K562 (cell line): ENCODE measurements at regions not wholly inside any gene's neighbourhood (a gene's known extent, or its start where the extent isn't known, plus 50 kb on each side); places are given as distances from the start of the nearest gene placed in this dataset.

Experiments
- CUX1 ChIP-seq: fragments of 200-800 bp; sonication (Bioruptor generic); IDR thresholded peaks from 2 replicates; pipeline ENCODE4 v1.6.1; 2016; ENCODE audit warnings: missing genetic modification characterization, missing compliant biosample characterization
- HMBOX1 ChIP-seq: sonication (generic); IDR thresholded peaks from 2 replicates; pipeline ENCODE4 v1.6.1; 2016
- PHB ChIP-seq: fragments of 250-450 bp; sonication (Bioruptor Pico); IDR thresholded peaks from 2 replicates; pipeline ENCODE4 v1.5.0; 2021
- POLR2AphosphoS2 ChIP-seq: IDR thresholded peaks from 2 replicates; pipeline ENCODE4 v1.6.1; 2012; ENCODE audit warnings: low read length, improper control_type of control experiment
- RBM34 ChIP-seq: fragments of 200-400 bp; formaldehyde crosslinking; IDR thresholded peaks from 2 replicates; pipeline ENCODE4 v1.6.1; 2018; ENCODE audit warnings: low read length, borderline replicate concordance; ENCODE audit not compliant: insufficient read depth
- RBM39 ChIP-seq: fragments of 200-400 bp; formaldehyde crosslinking; optimal IDR thresholded peaks from 2 replicates; pipeline ENCODE3; 2018; ENCODE audit warnings: low read depth, low read length
- SIN3B ChIP-seq: fragments of 450-650 bp; IDR thresholded peaks from 2 replicates; pipeline ENCODE4 v1.6.1; 2017; ENCODE audit warnings: low read depth, mild to moderate bottlenecking, moderate library complexity
- SPI1 ChIP-seq: IDR thresholded peaks from 2 replicates; pipeline ENCODE4 v1.6.1; 2011; ENCODE audit warnings: low read depth, low read length, control low read depth, borderline replicate concordance
- TSC22D4 ChIP-seq: fragments of 450-650 bp; IDR thresholded peaks from 2 replicates; pipeline ENCODE4 v1.6.1; 2016; ENCODE audit warnings: missing genetic modification characterization, missing biosample characterization, control low read depth
- U2AF2 ChIP-seq: fragments of 200-400 bp; formaldehyde crosslinking; optimal IDR thresholded peaks from 2 replicates; pipeline ENCODE3; 2017; ENCODE audit warnings: low read depth, mild to moderate bottlenecking, low read length
- ZFP91 ChIP-seq: sonication (generic); formaldehyde crosslinking; IDR thresholded peaks from 2 replicates; pipeline ENCODE4 v1.8.0; 2022; ENCODE audit warnings: mild to moderate bottlenecking, missing genetic modification reagents
- ZNF699 ChIP-seq: fragments of 250-450 bp; sonication (Bioruptor Pico); IDR thresholded peaks from 2 replicates; pipeline ENCODE4 v1.8.0; 2021; ENCODE audit warnings: mild to moderate bottlenecking, moderate library complexity; ENCODE audit not compliant: insufficient replicate concordance

- no peak for TF ChIP-seq ZFP91 (CRISPR knock-in tag)
- TF ChIP-seq POLR2AphosphoS2: no peak
- no peak for TF ChIP-seq TSC22D4 (tag)
- TF ChIP-seq CUX1: no peak
- TF ChIP-seq PHB: no peak
- TF ChIP-seq RBM34: no peak
- TF ChIP-seq SIN3B: no peak
- no peak for TF ChIP-seq SPI1
- TF ChIP-seq U2AF2: no peak
- TF ChIP-seq HMBOX1: no peak
- TF ChIP-seq ZNF699 (CRISPR knock-in tag): no peak
- TF ChIP-seq RBM39: no peak
- TF ChIP-seq, all 486 proteins: peak for 0
Observed at GRCh38 chr5:73233461-73234203, 60.6 kb downstream of the TMEM174 start (continued).
